ENCODE measurements at regions not wholly inside any gene's neighbourhood (a gene's known extent, or its start where the extent isn't known, plus 50 kb on each side); places are given as distances from the start of the nearest gene placed in this dataset.

DNA sequence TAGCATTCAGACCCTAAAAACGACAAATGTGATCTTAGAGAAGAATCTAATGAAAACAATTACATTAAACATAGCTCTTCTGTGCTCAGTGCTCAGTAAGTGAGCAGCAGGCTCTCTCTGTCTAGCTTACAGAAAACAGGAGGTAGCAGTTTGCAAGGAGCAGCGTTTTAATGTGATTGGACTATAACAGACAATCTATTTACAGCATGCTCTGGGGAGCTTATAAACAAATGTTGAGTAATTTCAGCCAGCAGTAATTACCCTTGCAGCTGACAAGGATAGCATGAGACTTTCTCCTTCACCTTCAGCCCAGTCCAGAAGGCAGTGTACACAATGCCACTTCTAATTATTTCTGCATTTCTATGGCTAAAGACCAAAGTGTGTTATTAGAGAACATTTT, 270.4 kb downstream of the FIGN start:
- no peaks in the 10 kb centered on the region for H3K36me3 ChIP-seq (ENCODE audit: control insufficient read depth, insufficient read depth, low read length)
- H3K27me3 ChIP-seq (ENCODE audit: control insufficient read depth in 2 of 2, insufficient read depth in 2 of 2, low read length in 2 of 2): no peaks in the 10 kb centered on the region
- WGBS (ENCODE audit: insufficient coverage, low coverage, missing lambda C conversion rate): 0% methylated on average over 2 of the region's 2 CpGs
- ChIA-PET CTCF (ENCODE audit: low intra/inter-chr PET ratio) (no interaction called here), POLR2A (no interaction called here)
- no peak overlapping the region for H3K9ac ChIP-seq (ENCODE audit: insufficient read depth in 1 of 2, low read depth in 2 of 2, low read length in 2 of 2)
- FAIRE-seq (no peak), ATAC-seq (no peak), DNase-seq (ENCODE audit: extremely low read depth in 1 of 4, low spot score in 3 of 4) (no peak)
- no peaks in the 10 kb centered on the region for H3K4me1 ChIP-seq (replicated peaks in 1 of 2; ENCODE audit: control insufficient read depth in 2 of 2, insufficient read depth in 2 of 2, low read length in 2 of 2)
- BruUV-seq (replicated peaks): no TSS peak
- no peaks in the 10 kb centered on the region for H3K9me1 ChIP-seq (ENCODE audit: control insufficient read depth, insufficient read depth, low read length)
- no peaks in the 10 kb centered on the region for H4K20me1 ChIP-seq (replicated peaks; ENCODE audit: control insufficient read depth, insufficient read depth, low read length)
- no peak overlapping the region for H2AFZ ChIP-seq (ENCODE audit: low read depth, low read length)
- intact Hi-C loops (cut with micrococcal nuclease) (no loop called here), in situ Hi-C loops (cut with MboI) (no loop called here)
- no peak overlapping the region for H3K27ac ChIP-seq (ENCODE audit: extremely low read depth, low read depth, low read length)
- TF ChIP-seq ZBTB7A (IDR thresholded peaks at IDR 0.05; ENCODE audit: borderline replicate concordance, control insufficient read depth, low read depth, low read length) (no peak), ZNF407 (IDR thresholded peaks at IDR 0.05; ENCODE audit: low read depth) (no peak), ZNF780A (CRISPR knock-in tag; IDR thresholded peaks at IDR 0.05) (no peak), FOXJ2 (tag; IDR thresholded peaks at IDR 0.05) (no peak), POLR2AphosphoS2 (IDR thresholded peaks at IDR 0.05; ENCODE audit: low read length) (no peak), ZNF23 (CRISPR knock-in tag; IDR thresholded peaks at IDR 0.05) (no peak), NKRF (IDR thresholded peaks at IDR 0.05; ENCODE audit: borderline replicate concordance) (no peak), SUPT5H (IDR thresholded peaks at IDR 0.05) (no peak), ZNF133 (CRISPR knock-in tag; IDR thresholded peaks at IDR 0.05) (no peak), RHOXF2B (CRISPR knock-in tag; conservative IDR thresholded peaks at IDR 0.05) (no peak), SRSF3 (IDR thresholded peaks at IDR 0.05; ENCODE audit: insufficient read depth, low read length) (no peak)
- TF ChIP-seq, protein P1, sequence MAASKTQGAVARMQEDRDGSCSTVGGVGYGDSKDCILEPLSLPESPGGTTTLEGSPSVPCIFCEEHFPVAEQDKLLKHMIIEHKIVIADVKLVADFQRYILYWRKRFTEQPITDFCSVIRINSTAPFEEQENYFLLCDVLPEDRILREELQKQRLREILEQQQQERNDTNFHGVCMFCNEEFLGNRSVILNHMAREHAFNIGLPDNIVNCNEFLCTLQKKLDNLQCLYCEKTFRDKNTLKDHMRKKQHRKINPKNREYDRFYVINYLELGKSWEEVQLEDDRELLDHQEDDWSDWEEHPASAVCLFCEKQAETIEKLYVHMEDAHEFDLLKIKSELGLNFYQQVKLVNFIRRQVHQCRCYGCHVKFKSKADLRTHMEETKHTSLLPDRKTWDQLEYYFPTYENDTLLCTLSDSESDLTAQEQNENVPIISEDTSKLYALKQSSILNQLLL (CRISPR knock-in tag; IDR thresholded peaks at IDR 0.05; ENCODE audit: borderline replicate concordance): no peak
- TF ChIP-seq, protein P2, sequence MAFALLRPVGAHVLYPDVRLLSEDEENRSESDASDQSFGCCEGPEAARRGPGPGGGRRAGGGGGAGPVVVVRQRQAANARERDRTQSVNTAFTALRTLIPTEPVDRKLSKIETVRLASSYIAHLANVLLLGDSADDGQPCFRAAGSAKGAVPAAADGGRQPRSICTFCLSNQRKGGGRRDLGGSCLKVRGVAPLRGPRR (CRISPR knock-in tag; IDR thresholded peaks at IDR 0.05): no peak
- no peak overlapping the region for H3K4me3 ChIP-seq
- no peaks in the 10 kb centered on the region for H3K9me3 ChIP-seq (replicated peaks; ENCODE audit: control insufficient read depth, insufficient read depth, low read depth, low read length)
- H3K79me2 ChIP-seq (ENCODE audit: control insufficient read depth, insufficient read depth, low read length): no peaks in the 10 kb centered on the region
- H3K4me2 ChIP-seq (ENCODE audit: insufficient read depth, low read length): no peak overlapping the region
